Fibroblast of pulmonary artery (primary cell): ENCODE measurements at regions not wholly inside any gene's neighbourhood (a gene's known extent, or its start where the extent isn't known, plus 50 kb on each side); places are given as distances from the start of the nearest gene placed in this dataset.
A peak's percentile ranks its signal among the peaks of the same experiment; 100 is the strongest.

Experiments
- DNase-seq: peaks from one replicate; pipeline ENCODE4 v3.0.0-alpha.2; 2010; ENCODE audit warnings: low read depth
- H3K4me3 ChIP-seq: replicated peaks from 2 replicates; pipeline ENCODE4 v1.5.1; 2011; ENCODE audit warnings: low read depth, mild to moderate bottlenecking, control low read depth, low read length, moderate library complexity
- TF ChIP-seq, protein P1 (sequence below): IDR thresholded peaks from 2 replicates; pipeline ENCODE4 v1.5.1; 2011; ENCODE audit warnings: mild to moderate bottlenecking, control low read depth, low read length, inconsistent platforms; ENCODE audit errors: missing control alignments

DNA sequence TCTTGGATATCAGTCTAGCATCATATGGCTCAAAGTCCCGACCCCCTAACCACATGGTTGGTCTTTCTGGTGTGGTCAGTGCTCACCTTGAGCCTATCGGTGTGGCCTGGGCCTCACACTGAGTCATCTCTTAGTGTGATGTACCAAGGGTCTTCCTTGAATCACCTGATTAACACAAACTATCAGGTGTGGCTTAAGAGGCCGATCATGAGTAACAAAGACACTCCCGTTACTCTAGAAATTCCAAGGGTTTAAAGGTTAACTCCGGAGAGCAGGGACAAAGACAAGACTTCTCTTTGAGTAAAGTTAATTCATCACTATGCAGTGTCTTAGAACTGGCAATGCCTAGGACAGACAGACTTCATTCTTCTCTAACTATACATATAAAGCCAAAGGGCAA is 52.3 kb upstream of the ARMC3 start:
- TF ChIP-seq, protein P1, sequence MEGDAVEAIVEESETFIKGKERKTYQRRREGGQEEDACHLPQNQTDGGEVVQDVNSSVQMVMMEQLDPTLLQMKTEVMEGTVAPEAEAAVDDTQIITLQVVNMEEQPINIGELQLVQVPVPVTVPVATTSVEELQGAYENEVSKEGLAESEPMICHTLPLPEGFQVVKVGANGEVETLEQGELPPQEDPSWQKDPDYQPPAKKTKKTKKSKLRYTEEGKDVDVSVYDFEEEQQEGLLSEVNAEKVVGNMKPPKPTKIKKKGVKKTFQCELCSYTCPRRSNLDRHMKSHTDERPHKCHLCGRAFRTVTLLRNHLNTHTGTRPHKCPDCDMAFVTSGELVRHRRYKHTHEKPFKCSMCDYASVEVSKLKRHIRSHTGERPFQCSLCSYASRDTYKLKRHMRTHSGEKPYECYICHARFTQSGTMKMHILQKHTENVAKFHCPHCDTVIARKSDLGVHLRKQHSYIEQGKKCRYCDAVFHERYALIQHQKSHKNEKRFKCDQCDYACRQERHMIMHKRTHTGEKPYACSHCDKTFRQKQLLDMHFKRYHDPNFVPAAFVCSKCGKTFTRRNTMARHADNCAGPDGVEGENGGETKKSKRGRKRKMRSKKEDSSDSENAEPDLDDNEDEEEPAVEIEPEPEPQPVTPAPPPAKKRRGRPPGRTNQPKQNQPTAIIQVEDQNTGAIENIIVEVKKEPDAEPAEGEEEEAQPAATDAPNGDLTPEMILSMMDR = no peak
- no peak for DNase-seq
- H3K4me3 ChIP-seq = no peak overlapping the region

DNA sequence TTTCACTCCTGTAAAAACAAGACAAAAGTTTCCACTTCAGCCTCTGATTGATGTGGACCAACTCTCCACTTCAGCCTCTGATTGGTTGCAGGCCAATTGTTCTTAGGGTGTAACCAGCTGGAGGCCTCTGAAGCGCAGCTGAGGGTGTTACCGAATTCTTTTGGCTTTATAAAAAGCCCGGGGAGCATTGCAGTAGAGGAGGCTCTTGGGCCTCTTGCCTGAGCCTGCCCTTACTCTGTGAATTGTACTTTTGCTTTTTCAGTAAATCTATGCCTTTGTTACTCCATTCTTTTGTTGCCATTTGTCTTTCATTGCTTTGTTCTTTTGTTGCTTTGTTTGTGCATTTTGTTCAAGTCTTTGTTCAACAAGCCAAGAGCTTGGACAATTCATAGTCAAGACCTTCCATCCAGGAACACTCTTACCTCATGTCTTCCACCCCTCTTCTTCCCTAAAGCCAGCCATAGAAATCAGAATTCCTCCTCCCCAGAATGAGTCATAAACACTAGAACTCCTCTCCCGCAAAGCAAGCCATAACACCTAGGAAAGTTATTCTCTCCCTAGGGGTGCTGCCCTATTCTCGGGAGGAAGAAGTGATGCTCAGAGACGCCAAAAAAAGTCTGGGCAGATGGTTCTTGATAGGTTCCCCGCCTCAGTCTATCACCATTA is 53.5 kb upstream of the ARMC3 start:
- TF ChIP-seq, protein P1 = no peak
- no peak for DNase-seq
- H3K4me3 ChIP-seq = no peak overlapping the region

DNA sequence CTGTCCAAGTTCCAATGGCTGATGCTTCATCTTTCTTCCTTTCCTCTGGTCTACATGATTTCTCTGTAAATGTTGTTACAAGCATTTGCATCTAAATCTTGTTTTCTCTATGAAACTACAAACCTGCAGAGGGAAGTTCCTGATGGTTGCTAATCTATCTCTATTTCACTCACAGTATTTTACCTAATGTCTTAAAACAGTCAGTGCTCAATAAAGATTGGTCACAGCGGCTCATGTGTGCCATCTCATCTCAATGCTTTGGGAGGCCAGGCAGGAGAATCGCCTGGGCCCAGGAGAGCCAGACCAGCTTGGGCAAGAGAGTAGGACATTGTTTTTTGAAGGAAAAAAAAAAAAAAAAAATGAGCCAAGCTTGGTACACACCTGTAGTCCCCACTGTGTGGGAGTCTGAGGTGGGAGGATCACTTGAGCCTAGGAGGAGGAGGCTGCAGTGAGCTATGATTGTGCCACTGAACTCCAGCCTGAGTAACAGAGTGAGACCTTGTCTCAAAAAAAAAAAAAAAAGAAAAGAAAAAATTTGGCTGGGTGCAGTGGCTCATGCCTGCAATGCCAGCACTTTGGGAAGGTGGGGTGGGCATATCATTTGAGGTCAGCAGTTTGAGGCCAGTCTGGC is 71.3 kb upstream of the ARMC3 start:
- TF ChIP-seq, protein P1 = no peak
- no peak overlapping the region for H3K4me3 ChIP-seq
- DNase-seq = no peak

DNA sequence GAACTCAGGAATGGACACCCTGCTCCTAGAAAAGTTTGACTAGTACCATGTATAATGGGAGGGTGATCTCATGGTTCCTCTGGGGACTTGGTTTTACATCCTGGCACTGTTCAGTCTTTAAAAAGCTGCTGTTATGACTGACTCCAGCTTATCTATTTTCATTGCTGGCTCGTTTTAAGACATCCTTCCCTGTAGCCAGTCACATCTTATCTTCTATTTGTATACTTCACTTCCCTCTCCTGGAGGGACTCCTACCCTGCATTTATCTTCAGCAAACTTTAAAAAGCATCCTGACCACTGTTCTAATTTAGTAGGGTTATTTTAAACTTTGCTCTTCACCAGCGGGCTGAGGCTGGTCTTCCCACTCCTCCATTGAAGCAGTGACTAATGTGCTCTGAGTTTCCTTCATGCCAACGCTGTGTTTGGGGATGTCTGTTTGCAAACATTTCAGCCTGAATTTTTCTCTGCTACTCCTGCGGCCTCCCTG is 72.9 kb upstream of the ARMC3 start:
- TF ChIP-seq, protein P1 = peak; percentile 39
- no peak overlapping the region for H3K4me3 ChIP-seq
- DNase-seq = peak; percentile 70

DNA sequence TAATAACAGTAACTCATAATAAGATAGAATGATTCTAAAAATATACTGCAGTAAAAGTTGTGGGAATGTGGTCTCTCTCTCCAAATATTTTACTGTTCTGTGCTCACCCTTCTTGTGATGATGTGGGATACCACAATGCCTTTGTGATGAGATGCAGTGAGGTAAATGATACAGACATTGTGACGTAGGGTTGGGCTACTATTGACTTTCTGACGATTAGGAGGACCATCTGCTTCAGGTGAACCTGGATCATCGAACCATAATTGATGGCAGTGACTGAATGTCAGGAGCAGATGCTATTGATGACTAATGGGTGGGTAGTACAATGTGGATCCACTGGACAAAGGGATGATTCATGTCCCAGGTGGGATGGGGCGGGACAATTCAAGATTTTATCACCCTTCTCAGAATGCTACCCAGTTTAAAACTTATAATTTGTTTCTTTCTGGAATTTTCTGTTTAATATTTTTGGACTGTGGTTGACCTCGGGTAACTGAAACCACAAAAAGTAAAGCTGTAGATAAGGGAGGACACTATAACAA is 73.9 kb upstream of the ARMC3 start:
- H3K4me3 ChIP-seq = no peak overlapping the region
- no peak for DNase-seq
- TF ChIP-seq, protein P1 = no peak

DNA sequence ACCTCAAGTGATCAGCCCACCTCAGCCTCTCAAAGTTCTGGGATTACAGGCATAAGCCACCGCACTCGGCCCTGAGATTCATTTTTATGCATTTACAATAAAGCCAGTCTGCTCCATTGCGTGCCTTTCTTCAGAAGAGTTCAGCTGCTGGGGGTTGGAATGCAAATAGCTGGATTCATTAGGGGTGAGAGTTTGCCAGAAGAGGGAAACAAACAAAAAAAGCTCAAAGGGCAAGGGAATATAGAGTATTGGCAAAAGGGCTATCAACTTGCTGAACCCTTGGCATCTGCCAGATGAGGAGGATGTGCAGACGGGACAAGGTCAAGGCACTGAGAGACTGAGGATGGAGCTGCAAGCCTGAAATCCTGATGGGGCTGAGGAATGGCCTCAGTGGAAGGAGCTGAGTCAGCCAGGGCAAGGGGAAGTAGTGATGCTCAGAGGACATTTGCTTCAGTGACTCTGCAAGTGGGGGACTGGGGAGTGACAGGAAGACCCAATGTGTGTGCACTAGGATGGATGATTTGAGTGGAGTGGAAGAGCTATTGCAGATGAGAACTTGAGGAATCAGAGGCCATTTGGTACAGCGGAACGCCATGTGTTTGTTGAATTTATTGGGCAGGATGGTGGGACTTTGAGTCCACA is 75.0 kb upstream of the ARMC3 start:
- TF ChIP-seq, protein P1 = no peak
- H3K4me3 ChIP-seq = no peak overlapping the region
- no peak for DNase-seq
